GM18870 (cell line): ENCODE measurements at regions not wholly inside any gene's neighbourhood (a gene's known extent, or its start where the extent isn't known, plus 50 kb on each side); places are given as distances from the start of the nearest gene placed in this dataset.

Experiments used
- ATAC-seq: cut with Tn5 transposase; IDR thresholded peaks from one replicate; pipeline ENCODE4 v1.9.1; 2021; ENCODE audit warnings: moderate library complexity; ENCODE audit not compliant: unreplicated experiment

GRCh38 chr15:37253877-37254276, 153.5 kb upstream of the MEIS2 start:
- no peak for ATAC-seq

GRCh38 chr15:37260255-37260654, 159.9 kb upstream of the MEIS2 start:
- ATAC-seq: no peak

GRCh38 chr15:37261685-37262084, 161.3 kb upstream of the MEIS2 start:
- no peak for ATAC-seq

GRCh38 chr15:37262922-37263608, 162.7 kb upstream of the MEIS2 start:
- ATAC-seq: no peak

GRCh38 chr15:37289109-37289765, 188.9 kb upstream of the MEIS2 start:
- no peak for ATAC-seq

GRCh38 chr15:37291920-37292319, 191.6 kb upstream of the MEIS2 start:
- ATAC-seq: no peak

- no peak for ATAC-seq
Measured at GRCh38 chr15:37298271-37298670, 197.9 kb upstream of the MEIS2 start.

GRCh38 chr15:37339437-37339836, 239.1 kb upstream of the MEIS2 start:
- no peak for ATAC-seq

GRCh38 chr15:37339856-37340255, 239.5 kb upstream of the MEIS2 start:
- ATAC-seq: no peak

- ATAC-seq: no peak
Measured at GRCh38 chr15:37340438-37340837, 240.1 kb upstream of the MEIS2 start.

GRCh38 chr15:37359101-37359892, 258.9 kb upstream of the MEIS2 start:
- ATAC-seq: no peak

- no peak for ATAC-seq
Measured at GRCh38 chr15:37359893-37360290, 259.5 kb upstream of the MEIS2 start.

- no peak for ATAC-seq
Measured at GRCh38 chr15:37360724-37361123, 260.4 kb upstream of the MEIS2 start.

GRCh38 chr15:37361621-37362020, 261.3 kb upstream of the MEIS2 start:
- ATAC-seq: no peak

GRCh38 chr15:37362414-37362813, 262.1 kb upstream of the MEIS2 start:
- ATAC-seq: no peak

GRCh38 chr15:37368961-37369360, 268.6 kb upstream of the MEIS2 start:
- ATAC-seq: no peak

GRCh38 chr15:37370941-37371340, 270.6 kb upstream of the MEIS2 start:
- ATAC-seq: no peak

- ATAC-seq: no peak
Measured at GRCh38 chr15:37372064-37372463, 271.7 kb upstream of the MEIS2 start.

GRCh38 chr15:37375519-37375918, 275.2 kb upstream of the MEIS2 start:
- ATAC-seq: no peak

- no peak for ATAC-seq
Measured at GRCh38 chr15:37377428-37377827, 277.1 kb upstream of the MEIS2 start.

GRCh38 chr15:37394402-37395099, 294.2 kb upstream of the MEIS2 start:
- ATAC-seq: no peak
